H1 (cell line): ENCODE measurements at regions not wholly inside any gene's neighbourhood (a gene's known extent, or its start where the extent isn't known, plus 50 kb on each side); places are given as distances from the start of the nearest gene placed in this dataset.

Experiments
- CHD7 ChIP-seq: fragments of 300-600 bp; sonication (generic); IDR thresholded peaks from 2 replicates; pipeline ENCODE4 v1.7.1; 2012; ENCODE audit warnings: low read length, moderate library complexity, mild to moderate bottlenecking, inconsistent platforms; ENCODE audit not compliant: insufficient replicate concordance
- CREB1 ChIP-seq: IDR thresholded peaks from 2 replicates; pipeline ENCODE4 v1.6.1; 2012; ENCODE audit warnings: inconsistent platforms
- KDM4A ChIP-seq: IDR thresholded peaks from one replicate; pipeline ENCODE4 v1.7.1; 2012; ENCODE audit warnings: low read depth, mild to moderate bottlenecking, moderate library complexity, low read length, inconsistent platforms; ENCODE audit not compliant: severe bottlenecking

GRCh38 chr2:147524912-147525311, 319.9 kb upstream of the ACVR2A start (continued):
- no peak for TF ChIP-seq CHD7
- no peak for TF ChIP-seq KDM4A
- no peak for TF ChIP-seq CREB1
- TF ChIP-seq, all 59 proteins: peak for 0
